IMR-90 (cell line): ENCODE measurements at regions not wholly inside any gene's neighbourhood (a gene's known extent, or its start where the extent isn't known, plus 50 kb on each side); places are given as distances from the start of the nearest gene placed in this dataset.

Experiments
- BHLHE40 ChIP-seq: fragments of 150-350 bp; IDR thresholded peaks from 2 replicates; pipeline ENCODE4 v1.6.1; 2016; ENCODE audit warnings: mild to moderate bottlenecking, low read depth, low read length
- MAFK ChIP-seq: IDR thresholded peaks from 2 replicates; pipeline ENCODE4 v1.6.1; 2012; ENCODE audit warnings: low read depth, low read length, improper control_type of control experiment
- MAZ ChIP-seq: IDR thresholded peaks from 2 replicates; pipeline ENCODE4 v1.6.1; 2012; ENCODE audit warnings: low read depth, mild to moderate bottlenecking, low read length, improper control_type of control experiment, moderate library complexity, borderline replicate concordance
- MXI1 ChIP-seq: IDR thresholded peaks from 2 replicates; pipeline ENCODE4 v1.6.1; 2012; ENCODE audit warnings: low read depth, mild to moderate bottlenecking, low read length, moderate library complexity, borderline replicate concordance
- POLR2A ChIP-seq: IDR thresholded peaks from 2 replicates; pipeline ENCODE4 v1.6.1; 2012; ENCODE audit warnings: mild to moderate bottlenecking, low read depth, low read length
- RAD21 ChIP-seq: IDR thresholded peaks from 2 replicates; pipeline ENCODE4 v1.6.1; 2012; ENCODE audit warnings: low read length, improper control_type of control experiment
- RCOR1 ChIP-seq: IDR thresholded peaks from 2 replicates; pipeline ENCODE4 v1.6.1; 2012; ENCODE audit warnings: mild to moderate bottlenecking, low read length, improper control_type of control experiment; ENCODE audit not compliant: insufficient replicate concordance
- RFX5 ChIP-seq: IDR thresholded peaks from 2 replicates; pipeline ENCODE4 v1.8.0; 2012; ENCODE audit warnings: low read depth, mild to moderate bottlenecking, low read length, moderate library complexity
- SMC3 ChIP-seq: fragments of 150-350 bp; IDR thresholded peaks from 2 replicates; pipeline ENCODE4 v1.6.1; 2016; ENCODE audit warnings: low read depth, mild to moderate bottlenecking, antibody characterized with exemption, low read length, moderate library complexity
- TF ChIP-seq, protein P1 (sequence below): conservative IDR thresholded peaks from 2 replicates; pipeline ENCODE4 v1.5.1; 2012; ENCODE audit warnings: mild to moderate bottlenecking, low read depth, low read length, improper control_type of control experiment
- TF ChIP-seq, protein P2 (sequence below): fragments of 150-350 bp; IDR thresholded peaks from 2 replicates; pipeline ENCODE4 v1.6.1; 2017; ENCODE audit warnings: mild to moderate bottlenecking, antibody characterized with exemption, low read length, low read depth

DNA sequence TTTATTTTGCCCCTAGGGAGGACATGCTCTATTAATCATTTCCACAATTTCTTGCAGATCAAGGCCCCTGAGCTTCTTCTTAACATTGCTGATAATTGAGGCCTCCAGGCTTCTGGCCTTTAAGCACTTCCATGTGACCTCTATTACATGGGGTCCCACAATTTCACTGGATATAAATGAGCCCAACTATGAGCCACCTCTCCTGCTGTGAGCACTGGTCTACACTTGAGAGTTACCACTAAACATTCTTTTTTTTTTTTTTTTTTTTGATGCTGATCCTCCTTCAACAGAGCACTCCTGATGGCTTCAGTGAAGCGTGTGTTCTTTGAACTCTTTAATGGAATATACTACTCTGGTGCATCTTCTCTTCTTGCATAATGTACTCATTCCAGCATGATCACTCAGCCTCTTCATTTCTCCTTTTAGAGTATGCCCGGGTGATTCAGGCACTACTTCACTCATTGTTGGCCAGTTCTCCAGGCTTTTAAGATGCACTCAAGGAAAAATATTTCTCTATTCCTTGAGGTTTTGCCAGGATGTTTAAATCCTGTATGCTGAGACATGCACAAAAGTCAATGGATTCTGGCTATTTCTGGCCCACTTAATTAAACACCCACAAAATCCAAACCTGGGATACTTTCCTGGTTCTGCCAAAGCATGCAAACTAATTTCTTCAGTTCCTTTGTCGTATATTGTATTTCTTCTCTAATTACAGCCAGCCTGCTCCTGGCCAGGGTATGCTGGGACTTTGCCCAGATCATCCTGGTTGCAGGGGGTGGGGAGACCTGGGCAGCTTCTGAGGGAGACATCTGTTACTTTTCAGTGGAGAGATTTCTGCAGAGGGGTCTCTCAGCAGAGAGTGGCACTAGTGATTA lies 257.8 kb upstream of the LUZP2 start:
- TF ChIP-seq POLR2A (no peak), SMC3 (no peak), MAZ (no peak), MAFK (0 out of 2 replicates have a peak, but pooled peaks have one; percentile 7), RAD21 (no peak), BHLHE40 (peak; percentile 8; the same call in 1 of the 2 replicates), MXI1 (no peak), RCOR1 (no peak), RFX5 (no peak)
- TF ChIP-seq, protein P1, sequence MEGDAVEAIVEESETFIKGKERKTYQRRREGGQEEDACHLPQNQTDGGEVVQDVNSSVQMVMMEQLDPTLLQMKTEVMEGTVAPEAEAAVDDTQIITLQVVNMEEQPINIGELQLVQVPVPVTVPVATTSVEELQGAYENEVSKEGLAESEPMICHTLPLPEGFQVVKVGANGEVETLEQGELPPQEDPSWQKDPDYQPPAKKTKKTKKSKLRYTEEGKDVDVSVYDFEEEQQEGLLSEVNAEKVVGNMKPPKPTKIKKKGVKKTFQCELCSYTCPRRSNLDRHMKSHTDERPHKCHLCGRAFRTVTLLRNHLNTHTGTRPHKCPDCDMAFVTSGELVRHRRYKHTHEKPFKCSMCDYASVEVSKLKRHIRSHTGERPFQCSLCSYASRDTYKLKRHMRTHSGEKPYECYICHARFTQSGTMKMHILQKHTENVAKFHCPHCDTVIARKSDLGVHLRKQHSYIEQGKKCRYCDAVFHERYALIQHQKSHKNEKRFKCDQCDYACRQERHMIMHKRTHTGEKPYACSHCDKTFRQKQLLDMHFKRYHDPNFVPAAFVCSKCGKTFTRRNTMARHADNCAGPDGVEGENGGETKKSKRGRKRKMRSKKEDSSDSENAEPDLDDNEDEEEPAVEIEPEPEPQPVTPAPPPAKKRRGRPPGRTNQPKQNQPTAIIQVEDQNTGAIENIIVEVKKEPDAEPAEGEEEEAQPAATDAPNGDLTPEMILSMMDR, result no peak
- TF ChIP-seq, protein P2, sequence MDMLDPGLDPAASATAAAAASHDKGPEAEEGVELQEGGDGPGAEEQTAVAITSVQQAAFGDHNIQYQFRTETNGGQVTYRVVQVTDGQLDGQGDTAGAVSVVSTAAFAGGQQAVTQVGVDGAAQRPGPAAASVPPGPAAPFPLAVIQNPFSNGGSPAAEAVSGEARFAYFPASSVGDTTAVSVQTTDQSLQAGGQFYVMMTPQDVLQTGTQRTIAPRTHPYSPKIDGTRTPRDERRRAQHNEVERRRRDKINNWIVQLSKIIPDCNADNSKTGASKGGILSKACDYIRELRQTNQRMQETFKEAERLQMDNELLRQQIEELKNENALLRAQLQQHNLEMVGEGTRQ, result no peak
